ENCODE measurements at regions not wholly inside any gene's neighbourhood (a gene's known extent, or its start where the extent isn't known, plus 50 kb on each side); places are given as distances from the start of the nearest gene placed in this dataset.

DNA sequence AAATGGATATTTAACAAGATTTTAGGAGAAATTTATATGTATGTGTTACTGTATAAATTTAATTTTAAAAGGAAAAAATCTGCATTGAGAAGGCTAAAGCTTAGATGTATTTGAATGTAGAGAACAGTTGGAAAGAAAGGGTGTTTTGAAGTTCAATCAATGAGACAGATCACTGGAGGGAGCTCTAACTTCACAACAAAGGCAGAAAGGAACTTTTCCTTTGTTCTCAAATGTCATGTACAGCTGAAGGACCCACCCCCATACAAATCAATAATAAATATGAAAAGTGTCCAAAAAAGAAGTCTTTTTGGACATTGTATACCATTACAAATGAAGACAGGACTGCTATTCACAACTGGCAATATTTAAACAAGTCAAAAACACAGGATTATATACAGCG is 403.4 kb downstream of the DNAJB9 start:
- peak; percentile 23 for DNase-seq (ENCODE audit: low spot score)

DNA sequence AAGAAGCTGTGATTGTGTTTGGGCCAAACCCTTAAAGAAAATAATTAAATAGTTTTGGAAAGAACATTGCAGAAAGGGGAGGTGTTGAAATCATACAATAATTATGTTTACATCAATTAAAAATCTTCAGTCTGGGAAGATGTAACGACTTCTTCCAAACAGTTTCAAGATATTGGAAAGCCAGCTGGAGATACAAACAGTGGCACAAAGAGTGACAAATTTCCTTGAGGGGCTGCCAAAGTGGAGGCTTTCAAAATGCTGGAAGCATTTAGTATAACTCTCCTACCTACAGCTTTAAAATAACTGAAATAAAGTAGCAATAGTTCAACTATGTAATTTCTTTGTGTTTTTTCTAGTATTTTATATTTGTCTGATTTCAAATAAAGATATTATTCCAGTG is 405.0 kb downstream of the DNAJB9 start:
- DNase-seq (ENCODE audit: low spot score): no peak

DNA sequence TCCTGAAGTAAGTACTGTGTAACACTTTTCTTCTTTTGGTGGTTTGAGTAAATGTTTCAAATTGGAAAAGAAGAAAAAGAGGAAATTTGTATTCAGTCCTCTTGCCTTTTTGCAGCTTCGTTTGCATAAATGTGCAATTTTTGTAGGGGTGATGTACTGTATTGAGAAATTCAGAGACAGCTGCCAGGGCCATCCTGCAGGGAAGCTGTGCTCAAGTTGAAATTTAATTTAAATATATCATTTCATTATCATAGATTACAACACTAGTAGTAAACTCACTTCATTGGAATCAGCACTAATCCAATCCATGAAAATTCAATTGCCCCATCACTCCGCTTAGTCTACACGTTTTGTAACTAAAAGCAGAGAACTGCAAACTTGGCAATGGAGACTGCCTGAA is 415.4 kb downstream of the DNAJB9 start:
- no peak for DNase-seq (ENCODE audit: low spot score)

DNA sequence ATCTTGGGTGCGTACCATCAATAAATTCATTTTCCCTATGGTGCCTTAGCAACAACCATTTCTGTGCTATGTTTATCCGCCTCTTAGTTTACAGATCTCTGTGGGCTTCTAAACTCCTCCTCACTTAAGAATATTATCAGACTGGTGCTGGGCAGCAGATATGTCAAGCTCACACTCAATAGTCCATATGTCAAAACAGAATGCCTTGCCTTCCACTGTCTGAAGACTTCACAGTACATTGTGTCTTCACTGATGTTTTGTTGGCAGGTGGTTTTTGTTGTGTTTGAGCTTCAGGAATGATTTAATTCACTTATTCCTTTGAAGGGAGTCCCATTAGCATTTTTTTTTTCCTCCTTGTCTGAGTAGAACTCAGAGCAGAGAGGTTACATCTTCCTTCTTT is 419.6 kb downstream of the DNAJB9 start:
- DNase-seq (ENCODE audit: low spot score): no peak

DNA sequence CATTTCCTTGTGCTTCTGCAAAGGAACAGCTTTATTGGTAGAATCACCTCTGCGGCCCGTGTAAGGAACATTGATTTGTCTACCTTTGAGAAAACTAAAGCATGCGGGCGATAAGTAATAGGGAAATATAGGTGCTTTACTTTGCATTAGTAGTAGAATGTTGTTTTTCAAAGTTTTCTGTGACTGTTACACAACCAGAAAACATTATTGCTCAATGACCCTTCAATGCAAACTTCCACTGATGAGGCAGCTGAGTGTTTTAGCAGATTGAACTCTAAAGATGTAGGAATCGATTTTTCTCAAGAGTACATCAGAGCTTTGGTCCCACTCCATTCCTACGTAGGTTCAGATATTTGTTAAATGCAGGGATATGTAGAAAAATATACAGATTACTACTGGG is 427.8 kb downstream of the DNAJB9 start:
- no peak for DNase-seq (ENCODE audit: low spot score)

DNA sequence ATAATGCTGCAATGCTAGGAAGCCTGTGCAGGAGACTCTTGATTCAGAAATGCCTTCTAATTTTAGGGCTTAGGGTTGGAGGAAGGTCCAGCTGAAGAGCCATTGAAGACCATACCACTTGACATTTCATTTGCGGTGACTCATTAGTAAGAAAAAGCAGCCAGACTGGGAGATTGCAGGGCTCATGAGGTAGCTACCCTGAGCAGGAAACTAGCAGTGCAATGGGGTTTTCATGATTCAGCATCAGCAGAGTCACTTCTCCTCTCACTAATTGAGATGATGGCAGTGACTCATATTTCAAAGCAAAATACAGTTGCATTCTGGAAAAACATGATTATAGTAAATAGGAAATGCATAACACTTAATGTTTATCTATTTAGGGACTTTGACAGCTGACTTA is 434.1 kb downstream of the DNAJB9 start:
- DNase-seq (ENCODE audit: low spot score): no peak

DNA sequence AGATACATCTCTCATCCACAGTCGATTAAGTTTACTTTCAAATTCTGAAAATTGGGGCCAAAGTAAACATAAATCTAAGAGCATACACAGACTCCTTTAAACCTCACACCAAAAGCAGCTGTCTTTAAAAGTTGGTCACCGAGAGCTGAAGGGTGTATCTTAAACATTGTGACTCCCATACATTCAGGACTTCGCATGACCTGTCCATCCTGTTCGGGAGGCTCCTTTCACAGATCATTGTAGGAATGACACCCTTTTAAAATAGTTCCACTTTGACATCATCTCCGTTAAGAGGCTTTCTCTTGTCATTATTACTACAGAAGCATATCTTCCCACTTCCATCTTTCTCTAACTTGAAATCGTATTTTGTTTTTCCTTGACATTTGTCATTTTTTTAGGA is 440.0 kb downstream of the DNAJB9 start:
- DNase-seq (ENCODE audit: low spot score): no peak

DNA sequence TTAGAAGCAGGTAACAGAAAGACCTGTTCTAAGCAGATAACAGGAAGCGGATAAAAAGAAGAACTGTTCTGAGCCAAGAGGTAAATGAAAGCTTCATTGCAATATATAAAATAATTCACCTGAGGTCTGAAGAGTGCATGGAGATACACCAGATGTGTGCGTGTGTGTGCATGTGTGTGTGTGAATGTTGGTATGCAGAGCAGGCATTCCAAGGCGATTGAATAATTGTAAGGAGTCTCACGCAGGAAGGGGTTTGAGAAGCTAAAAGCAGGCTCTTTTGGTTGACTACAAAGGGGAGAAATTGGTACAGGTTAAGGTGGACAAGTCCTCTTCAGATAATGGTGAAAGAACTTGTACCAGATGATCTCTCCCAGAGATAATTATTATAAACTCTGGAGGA is 450.6 kb downstream of the DNAJB9 start:
- DNase-seq (ENCODE audit: low spot score): no peak

DNA sequence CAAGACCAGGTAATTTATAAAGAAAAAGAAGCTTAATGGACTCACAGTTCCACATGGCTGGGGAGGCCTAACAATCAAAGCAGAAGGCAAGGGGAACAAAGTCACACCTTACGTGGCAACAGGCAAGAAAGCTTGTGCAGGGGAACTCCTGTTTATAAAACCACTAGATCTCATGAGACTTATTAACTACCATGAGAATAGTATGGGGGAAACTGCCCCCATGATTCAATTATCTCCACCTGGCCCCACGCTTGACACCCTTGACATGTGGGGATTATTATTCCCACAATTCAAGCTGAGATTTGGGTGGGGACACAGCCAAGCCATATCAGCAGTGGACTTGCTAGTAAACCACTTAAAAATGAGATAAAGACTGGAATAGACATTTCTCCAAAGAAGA is 451.7 kb downstream of the DNAJB9 start:
- DNase-seq (ENCODE audit: low spot score): no peak

DNA sequence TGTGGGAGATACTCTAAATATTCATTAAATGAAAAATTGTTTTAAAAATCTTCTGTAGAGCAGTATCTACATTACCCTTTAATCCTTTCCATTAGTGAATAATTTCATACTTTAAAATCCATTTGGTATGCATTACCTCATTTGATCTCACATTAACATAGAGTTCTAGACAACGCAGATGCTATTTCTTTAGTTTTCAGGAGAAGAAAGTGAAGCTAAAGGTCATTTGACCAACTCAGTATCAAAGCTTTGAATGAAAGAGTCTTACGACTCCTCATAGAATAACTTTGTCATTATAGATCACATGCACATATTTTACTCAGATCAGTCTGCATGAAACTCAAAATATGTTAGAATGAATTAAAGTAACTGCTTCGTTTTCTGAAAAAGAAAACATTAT is 460.2 kb downstream of the DNAJB9 start:
- DNase-seq (ENCODE audit: low spot score): no peak

DNA sequence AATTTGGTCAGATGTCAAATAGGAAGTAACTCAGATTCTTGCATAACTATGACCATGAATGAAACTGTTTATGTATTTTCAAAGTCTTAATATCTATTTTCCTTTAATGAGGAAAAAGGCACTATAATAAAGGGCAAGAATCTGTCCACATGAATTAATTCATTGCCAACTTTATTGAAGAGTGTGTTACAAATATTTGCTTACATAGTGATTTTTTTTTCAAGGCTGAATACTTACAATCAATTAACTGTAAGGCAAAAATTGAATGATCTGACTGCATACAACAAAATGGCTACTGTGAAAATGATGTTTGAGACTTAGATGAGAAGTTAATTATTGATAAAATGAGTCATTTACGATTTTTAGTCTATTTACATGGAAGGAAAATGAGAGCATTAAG is 475.0 kb downstream of the DNAJB9 start:
- no peak for DNase-seq (ENCODE audit: low spot score)

DNA sequence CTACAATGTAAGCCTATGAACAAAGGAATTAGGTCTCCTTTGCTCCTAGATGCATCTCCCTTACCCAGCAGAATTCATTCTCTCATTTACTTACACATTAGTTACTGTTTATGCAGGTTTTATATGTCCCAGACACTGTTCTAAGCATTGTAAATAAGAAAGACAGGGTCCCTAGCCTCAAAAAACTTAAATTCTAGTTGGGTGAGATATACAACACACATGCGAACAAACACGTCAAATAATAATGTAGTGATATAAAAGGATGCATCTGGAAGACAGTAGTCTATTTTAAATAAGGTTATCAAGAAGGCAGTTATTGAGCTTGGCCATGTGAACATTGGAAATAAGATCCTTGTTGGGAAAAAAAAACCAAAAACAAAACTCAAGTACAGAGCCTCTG is 479.7 kb downstream of the DNAJB9 start:
- DNase-seq (ENCODE audit: low spot score): no peak

DNA sequence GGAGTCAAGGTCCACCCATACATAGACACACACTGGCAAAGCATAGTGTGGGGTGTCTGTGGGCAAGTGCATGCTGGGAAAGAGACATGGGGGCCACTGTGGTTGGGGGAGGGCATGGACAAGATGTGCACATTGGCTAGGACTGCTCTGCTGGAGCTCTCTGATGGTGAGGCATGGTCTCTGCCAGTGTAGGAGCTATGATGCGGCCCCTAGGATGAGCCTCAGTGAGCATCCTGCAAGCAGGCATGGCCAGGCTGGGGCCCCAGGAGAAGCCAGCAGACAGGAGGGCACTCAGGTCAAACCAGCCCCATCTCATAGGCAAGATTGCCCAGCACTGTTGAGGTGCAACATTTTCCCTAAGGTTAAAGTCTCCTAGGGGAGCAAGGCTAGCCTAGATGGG is 489.4 kb downstream of the DNAJB9 start:
- DNase-seq (ENCODE audit: low spot score): no peak

DNA sequence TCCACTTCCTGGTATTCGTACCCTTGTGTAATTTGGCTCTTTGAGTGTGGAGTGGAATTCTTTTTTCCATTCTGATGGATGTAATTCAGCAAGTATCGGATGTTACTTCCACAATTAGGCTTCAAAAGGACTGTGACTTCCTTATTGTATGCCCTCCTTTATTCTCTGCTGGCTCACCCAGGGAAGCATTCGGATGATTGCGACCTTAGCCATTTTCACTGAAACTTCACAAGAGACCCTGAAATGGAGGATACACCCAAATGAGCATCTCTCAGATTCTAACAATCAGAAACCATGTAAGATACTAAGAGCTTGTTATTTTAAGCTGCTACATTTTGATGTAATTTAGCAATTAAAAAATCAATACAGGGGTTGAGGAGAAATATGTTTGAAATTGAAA is 493.1 kb downstream of the DNAJB9 start:
- DNase-seq (ENCODE audit: low spot score): no peak

DNA sequence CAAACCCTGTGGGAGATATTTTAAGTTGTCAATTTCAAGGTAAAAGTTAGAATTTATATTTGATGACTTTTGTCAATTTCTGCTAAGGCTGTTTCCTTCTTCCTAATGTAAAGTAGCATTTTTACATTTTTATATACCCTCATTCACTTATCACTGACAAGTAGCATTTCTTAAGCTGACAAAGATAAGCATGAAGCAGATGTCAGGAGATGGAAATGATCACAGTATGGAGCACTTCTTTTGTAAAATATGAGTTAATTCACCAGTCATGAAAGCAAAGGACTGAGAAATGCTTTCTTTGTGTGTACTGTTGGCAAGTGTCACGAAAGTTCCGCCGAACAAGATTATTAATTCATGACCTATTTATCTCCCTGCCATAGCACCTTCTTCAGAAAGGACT is 503.9 kb downstream of the DNAJB9 start:
- no peak for DNase-seq (ENCODE audit: low spot score)

DNA sequence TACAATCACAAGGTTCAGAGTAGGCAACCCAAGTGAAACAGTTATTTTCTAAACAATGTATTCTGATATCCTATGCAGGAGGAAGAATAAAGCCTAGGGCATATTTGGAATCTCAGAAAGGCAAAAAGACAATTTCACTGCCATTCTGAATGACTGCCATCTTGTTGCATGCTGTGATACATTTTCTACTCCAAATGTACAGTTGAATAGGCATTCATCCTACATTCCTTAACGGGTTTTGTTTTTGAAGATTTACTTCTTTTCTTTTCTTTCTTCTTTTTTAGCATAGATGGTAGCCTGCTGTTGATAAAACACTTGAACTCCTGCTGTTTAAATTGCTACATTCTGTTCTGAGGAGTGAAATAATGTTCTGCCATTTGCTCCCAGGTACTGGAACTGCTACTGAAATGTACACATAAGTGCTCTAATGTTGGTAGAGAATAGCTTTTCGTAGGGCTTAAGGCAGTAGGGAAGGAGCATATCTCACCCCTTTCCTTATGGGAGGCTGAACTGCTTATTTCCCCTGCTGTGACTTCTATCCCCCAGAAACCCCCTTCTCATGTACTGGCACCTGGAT is 506.8 kb downstream of the DNAJB9 start:
- DNase-seq (ENCODE audit: low spot score): no peak

DNA sequence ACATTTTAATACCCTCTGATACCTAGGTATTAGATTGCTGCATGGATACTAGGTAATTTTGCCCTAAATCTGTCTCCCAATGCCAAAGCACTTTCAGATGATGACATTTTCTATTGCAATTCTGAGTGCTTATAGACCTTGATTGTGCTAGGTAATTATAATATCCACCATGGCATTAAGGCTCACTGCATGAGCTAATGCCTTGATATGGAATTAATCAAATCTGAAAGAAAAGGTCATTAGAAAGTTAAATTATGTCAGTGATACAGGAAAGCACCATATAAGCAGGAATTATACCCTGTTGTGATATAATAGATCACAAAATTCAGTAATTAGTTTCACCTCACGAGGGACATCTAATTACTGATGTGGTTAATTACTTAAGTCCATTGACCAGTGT is 521.4 kb downstream of the DNAJB9 start:
- no peak for DNase-seq (ENCODE audit: low spot score)

DNA sequence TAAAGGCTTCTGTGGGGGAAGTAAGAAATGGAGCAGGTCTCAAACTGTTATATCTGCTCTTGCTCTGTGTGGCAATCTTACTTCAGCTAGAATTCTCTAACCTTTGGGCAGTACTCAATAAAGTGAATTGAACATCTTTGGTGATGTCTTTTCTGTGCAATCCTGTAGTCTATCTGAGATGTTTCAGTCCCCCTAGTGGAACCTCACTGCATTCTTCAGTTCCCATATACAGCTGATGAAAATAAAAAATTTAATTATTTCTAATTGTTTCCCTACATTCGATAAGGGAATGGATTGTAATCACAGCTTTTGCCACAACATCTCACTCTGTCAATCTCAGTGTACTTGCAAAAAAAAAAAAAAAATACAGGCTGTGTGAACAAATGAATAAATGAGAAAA is 522.6 kb downstream of the DNAJB9 start:
- peak; percentile 5 for DNase-seq (ENCODE audit: low spot score)

DNA sequence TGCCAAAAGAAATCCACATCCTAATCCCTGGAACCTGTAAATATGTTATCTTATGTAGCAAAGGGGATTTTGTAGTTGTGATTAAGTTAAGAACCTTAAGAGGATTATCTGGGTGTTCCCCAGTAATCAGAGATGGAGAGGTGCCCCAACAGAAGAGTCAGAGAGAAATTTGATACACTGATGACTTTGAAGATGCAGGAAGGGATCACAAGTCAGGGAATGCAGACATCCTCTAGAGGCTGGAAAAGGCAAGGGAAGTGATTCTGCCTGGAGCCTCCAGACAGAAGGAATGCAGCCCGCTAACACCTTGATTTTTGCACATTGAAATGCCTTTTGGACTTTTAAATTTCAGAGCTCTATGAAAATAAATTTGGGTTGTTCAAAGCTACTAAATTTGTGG is 531.7 kb downstream of the DNAJB9 start:
- no peak for DNase-seq (ENCODE audit: low spot score)

DNA sequence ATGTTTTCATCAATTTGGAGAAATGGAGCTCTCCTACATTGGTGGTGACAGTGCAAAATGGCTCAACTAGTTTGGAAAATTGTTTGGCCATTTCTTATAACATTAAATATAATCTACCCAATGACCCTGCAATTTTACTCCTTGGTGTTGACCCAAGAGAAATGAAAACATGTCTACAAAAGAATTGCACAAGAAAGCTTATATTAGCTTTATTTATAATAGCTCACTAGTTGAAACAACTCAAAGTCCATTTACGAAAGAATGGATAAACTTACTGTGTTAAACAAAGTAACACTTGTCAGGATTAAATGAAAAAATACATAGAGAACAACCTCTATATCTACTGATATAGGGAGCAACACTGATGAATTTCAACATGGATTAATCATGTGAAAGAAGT is 539.9 kb downstream of the DNAJB9 start:
- no peak for DNase-seq (ENCODE audit: low spot score)

DNA sequence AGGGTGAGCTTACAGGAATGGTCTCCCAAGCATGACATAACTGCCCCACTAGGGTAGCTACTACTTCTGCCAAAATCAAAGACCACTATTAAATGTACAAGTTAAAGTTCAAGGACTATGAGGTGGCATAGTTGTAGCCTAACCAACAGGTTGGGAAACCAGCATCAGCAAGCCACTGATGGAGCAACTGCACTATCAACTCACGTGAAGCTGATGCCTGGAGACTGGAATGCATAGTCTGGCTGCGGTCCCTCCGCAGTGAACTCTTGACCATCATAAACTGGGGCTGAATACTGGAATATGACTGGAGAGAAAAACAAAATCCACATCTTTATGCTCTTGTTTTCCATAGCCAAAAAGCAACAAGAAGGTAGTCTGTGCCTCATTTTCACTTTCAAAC is 541.4 kb downstream of the DNAJB9 start:
- DNase-seq (ENCODE audit: low spot score): no peak

DNA sequence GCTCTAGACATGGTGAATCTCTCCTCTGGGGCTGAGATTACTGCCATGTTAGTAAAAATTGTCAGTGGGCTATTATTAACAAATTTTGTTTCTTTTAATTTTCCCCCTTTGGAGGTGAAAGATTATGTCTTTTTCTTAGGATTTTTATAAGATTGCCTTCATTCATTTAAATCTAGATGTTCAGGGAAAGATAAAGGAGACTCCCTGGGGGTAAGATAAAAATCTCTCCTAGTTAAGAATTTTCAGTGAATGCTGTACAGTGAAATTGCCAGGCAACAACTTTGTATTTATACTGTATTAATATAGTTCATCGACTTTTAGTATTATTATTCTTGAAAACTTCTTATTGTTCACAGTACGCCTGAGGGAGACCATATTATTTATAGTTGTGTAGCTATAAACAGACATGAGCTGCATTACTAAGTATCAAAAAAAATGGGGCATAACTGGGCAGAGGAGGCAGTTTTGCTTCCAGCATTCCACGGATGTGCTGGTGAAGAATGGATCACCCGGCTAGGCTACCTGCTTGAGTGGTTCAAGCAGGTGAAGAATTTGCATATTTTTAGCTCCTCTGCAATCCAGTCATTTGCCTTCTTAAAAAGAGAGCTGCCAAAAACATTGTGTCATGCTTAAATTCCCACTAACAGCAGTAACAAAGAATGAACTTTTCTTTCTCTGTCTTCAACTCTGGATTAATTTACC is 552.1 kb downstream of the DNAJB9 start:
- DNase-seq (ENCODE audit: low spot score): no peak

DNA sequence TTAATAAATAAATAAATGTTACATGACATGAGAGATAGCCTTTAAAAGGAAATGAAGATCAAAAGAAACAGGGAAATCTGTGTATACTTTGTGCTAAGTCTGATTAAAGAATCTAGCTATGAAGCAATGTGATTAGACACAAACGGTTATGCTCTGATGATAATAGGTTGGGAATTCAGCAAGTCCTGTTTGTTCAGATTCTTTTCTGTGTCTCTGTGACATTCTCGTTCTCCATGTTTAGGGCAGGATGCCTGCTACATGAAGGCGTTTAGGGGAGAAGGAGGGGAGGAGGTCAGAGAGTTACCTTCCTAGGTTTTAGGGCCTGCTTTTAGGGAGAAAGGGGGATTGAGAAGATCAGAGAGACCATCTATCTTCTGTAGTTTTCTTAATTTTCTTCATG is 555.3 kb downstream of the DNAJB9 start:
- no peak for DNase-seq (ENCODE audit: low spot score)
